ENCODE measurements at regions not wholly inside any gene's neighbourhood (a gene's known extent, or its start where the extent isn't known, plus 50 kb on each side); places are given as distances from the start of the nearest gene placed in this dataset.

DNA sequence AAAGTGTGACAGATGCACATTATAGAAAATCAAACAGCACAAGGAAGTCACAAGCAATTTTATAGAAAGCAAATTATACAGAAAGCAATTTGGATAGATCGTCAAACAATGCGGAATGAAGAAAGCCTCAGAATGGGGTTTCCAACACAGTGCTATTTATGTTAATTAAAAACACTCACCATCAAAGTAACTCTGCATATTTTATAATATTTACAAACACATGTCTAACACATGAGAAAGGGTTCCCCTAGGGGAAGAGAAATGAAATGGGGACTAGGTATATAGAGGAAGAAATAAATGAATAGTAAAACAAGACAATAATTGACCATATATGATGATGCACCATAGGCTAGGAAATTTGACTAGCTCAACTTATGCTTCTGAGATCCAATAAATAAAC, 171.2 kb upstream of the XYLT1 start:
- no peak for DNase-seq (ENCODE audit: low read depth)

DNA sequence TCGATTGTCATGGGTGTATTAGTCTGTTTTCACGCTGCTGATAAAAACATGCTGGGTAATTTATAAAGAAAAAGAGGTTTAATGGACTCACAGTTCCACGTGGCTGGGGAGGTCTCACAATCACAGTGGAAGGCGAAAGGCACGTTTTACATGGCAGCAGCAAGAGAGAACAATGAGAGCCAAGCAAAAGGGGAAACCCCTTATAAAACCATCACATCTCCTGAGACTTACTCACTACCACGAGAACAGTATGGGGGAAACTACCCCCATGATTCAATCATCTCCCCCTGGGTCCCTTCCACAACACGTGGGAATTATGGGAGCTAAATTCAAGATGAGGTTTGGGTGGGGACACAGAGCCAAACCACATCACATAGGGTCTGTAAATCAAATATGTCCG, 167.4 kb upstream of the XYLT1 start:
- no peak for DNase-seq (ENCODE audit: low read depth)

DNA sequence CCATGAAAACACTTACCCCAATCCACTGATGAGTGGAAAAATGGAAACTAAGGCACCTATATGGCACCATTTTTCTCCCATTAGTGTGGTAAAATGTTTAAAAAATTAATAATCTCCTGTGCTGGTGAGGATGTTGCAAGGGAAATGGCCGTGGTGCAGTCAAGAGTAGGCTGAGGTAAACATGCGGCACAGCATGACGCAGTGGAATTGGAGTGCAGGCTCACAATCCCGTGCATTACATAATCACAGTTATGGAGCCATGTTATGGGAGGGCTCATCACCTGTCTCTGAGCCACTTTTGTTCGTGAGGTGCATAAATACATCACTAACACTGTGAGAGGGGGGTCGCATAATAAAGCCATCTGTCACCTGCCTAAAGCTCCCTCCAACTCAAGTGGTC, 164.4 kb upstream of the XYLT1 start:
- no peak for DNase-seq (ENCODE audit: low read depth)

DNA sequence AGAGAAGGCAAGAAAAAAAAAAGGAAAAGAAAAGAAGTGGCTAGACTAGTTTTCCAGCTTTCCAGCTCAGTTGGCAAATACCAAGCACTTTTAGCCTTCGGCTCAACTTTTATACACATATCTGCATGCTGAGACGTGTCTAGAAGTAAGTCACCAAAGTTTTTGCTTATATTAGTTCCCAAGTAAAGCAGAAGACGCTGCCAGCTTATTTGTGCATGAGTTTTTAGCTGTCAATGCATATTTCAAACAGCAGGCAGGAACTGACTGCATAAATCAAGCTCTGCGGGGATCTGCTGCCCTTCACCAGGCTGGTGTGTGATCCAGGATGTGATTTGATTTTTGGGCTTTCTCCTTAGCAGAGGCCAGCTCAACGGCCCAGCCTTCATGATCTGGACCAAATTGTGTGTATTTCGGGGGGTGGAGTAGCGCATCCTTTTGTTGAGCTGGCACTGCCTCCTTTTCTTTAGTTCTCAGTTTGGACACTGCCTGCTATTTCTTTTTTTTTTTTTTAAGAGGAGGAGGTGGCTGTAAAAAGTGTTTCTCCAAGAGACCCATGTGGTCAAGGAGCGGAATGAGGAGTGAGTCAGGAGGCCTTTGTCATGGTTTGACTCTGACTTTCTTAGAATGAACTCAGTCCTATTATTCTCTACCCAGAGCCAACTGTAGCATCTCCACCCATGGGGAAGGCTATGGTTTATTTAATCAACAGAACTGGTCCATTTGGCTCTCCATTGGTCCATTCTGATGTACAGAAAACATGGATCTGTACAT, 162.6 kb upstream of the XYLT1 start:
- DNase-seq (ENCODE audit: low read depth) = no peak

DNA sequence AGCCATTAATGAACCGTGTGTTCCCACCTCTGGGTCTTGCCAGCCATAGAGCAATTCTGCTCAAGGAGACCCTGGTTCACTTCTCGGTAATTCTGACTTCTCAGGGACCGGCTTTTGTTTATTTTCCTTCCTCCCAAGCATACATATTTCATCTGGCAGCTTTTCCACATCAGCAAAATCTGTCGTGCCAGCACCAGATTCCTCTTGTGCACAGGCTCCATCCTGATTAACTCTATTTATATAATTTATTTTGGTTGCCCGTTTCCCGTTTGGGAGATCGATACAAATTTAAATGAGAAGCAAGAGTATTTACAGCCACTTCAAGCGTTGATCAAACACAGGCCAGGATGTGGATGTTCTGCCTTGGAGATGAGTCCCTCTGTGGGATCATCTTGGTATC, 161.9 kb upstream of the XYLT1 start:
- DNase-seq (ENCODE audit: low read depth) = no peak

DNA sequence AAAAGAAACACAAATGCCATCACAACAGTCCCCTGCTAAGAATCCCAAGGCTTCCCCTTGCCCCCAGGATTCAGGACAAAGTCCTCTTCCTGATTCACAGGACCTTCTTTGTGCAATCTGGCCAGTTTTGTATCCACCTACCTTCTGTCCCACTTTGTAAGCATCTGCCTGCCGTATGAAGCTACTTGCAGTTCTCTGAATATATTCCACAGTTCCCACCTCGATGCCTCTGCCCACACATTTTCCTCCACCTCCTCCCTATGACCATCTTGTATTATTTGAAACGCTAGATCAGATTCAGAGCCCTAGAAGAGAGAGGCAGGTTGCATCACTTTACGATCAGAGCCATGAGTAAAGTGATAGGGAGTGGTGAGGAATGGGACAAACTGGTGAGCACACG, 159.2 kb upstream of the XYLT1 start:
- no peak for DNase-seq (ENCODE audit: low read depth)

DNA sequence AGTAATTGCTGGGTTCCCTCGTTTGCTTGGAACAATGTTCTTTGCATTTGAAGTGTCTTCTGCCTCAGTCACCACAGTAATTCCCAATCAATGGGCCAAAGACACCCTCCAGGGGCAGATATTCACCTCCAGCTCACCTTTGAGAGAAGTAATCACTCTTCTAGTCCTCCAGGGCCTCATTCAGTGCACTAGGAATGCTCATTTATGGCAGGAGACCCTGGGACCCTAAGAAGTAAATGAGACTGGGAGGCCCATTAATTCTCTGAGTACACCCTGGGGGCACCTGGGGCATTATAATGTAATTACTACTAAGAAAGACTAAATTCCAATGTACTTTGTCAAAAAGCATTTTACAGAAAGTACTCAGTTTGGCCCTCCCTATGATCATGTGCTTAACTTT, 158.2 kb upstream of the XYLT1 start:
- DNase-seq (ENCODE audit: low read depth) = no peak

DNA sequence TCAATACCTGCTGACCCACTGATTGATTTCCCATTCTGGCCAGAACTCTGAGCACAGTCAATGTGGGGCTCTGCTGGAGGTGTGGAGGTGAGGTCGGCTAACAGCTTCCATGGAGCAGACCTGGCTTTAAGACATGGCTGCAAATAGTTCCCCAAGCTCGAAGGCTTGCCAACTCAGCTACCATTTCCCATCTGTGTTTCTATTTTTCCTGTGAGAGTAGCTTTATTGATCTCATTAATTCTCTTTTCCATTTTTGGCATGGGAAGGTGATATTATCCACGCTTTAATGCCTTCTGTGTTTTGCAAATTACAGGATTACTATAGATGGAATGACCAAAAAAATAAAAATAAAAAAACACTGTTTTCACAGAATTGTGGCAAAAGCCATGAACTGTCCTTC, 151.6 kb upstream of the XYLT1 start:
- no peak for DNase-seq (ENCODE audit: low read depth)

DNA sequence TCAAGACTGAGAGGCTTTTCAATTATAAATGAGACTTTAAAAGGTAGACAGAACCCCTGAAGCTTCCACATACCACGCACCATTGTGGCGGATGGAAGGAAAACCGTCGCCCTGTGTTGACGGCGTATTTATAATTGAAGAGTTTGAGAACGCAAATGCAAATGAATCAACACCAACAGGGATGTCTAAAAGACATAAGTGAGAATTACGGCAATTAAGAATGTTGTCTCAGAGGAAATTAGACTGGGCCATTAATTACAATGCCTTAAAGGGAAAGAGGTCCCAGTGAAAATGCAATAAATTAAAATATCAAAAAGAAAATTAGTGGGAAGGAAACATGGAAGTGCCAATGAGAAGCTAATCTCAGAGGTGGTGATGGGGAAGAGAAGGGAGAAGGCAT, 148.5 kb upstream of the XYLT1 start:
- no peak for DNase-seq (ENCODE audit: low read depth)

DNA sequence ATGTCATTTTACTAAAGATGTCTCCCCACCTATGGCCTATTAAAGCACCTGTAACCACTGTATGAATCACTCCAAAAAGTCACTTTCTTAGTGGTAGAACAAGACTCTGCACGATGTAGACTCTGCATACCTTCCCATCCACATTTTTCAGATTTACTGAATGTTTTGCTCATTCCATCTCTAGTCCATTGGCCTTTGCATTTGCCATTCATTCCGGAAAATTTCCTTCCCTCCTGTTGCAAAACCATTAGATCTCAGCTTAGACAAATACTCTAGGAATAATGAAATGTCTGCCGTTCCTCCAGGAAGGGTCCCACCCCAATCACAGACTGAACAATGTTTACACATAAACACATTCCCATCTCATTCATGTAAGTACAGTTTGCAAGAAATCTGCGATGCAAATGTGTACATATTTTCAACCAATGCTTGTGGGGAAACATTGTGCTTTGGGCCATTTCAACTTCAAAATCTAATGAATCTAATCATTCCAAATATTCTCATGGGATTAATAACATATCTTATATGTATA, 146.3 kb upstream of the XYLT1 start:
- DNase-seq (ENCODE audit: low read depth) = no peak

DNA sequence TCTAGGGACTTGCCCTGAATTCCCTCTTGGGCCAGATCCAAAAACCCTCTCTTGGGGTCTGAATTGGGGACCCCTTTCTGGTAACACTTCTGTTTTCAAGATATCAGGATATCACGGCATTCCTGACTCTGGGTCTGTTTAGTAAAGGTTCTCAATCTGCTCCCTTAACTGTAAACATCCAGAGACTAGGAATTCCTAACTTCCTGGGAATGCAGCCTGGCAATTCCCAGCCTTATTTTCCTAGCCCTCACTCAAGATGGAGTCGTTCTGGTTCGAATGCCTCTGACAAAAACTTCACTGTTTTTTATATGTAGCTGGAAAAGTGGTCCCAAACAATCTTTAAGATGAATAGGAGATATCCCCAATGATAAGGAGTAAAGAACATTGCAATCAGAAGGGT, 141.6 kb upstream of the XYLT1 start:
- no peak for DNase-seq (ENCODE audit: low read depth)

DNA sequence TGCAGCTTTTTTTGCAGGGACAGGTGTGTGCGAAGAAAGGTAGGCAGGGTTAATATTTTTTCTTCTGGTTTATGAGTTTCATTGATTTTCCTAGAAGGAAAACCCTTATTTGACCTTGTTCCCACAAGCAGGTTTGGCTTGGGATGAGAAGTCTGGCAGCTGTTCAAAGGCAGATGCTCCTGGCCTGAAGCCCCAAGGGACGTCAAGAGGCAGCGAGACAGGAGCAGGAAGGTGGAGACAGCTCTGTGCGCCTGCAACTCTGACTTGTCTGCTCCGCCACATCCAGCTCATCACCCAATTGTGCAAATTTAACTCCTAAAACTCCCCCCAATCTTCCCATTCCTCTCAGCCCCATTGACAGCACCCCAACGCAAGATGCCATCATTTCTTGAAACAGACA, 136.8 kb upstream of the XYLT1 start:
- DNase-seq (ENCODE audit: low read depth) = no peak

DNA sequence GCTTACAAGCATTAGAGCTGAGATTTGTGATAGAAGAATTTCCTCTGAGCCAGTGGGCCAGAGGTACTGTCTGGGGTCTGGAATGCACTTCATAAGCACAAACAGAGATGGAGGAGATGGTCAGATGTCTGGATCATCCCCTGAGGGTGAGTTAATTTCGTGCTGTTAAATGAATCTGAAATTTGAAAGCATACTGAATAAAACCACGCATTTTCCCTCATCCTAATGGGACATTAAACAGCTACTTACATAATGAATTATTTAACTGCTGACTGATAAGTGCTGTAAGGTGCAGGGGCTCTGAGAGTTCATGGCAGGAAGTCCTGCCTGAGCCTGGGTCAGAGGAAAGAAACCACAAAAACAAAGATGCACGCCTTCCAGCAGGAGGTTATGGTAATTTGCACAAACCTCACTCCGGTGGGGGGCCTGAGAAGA, 136.3 kb upstream of the XYLT1 start:
- DNase-seq (ENCODE audit: low read depth) = no peak

DNA sequence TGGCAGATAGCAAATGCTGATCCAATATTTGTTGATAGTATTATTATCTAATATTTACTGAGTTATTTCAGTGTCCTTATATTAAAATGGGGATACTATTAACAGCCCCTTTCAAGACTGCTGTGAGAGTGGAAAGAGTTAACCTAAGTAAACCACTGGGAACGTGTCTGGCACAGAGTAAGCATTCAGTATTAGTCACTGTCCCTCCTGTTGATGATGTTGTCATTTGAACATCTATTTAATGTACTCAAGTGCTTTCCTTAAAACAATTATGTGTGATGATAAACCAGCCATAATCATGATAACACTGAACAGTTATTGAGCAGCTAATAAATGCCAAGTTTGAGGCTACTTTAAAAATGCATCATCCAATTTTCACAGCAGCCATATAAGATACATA, 135.7 kb upstream of the XYLT1 start:
- DNase-seq (ENCODE audit: low read depth) = no peak

DNA sequence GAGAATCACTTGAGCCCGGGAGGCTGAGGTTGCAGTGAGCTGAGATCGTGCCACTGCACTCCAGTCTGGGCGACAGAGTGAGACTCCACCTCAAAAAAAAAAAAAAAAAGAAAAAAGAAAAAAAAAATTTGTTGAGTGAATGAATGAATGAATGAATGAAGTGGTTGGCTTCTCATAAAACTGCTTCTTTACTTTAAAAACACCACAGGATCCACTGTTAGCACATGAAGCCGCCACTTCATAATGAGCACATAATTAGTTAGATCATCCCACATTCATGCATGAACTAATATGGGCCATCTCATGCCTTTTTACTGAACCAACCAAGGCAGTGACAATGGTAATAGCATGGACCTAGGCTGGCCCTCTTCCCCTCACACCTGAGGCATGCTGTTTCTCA, 135.0 kb upstream of the XYLT1 start:
- no peak for DNase-seq (ENCODE audit: low read depth)

DNA sequence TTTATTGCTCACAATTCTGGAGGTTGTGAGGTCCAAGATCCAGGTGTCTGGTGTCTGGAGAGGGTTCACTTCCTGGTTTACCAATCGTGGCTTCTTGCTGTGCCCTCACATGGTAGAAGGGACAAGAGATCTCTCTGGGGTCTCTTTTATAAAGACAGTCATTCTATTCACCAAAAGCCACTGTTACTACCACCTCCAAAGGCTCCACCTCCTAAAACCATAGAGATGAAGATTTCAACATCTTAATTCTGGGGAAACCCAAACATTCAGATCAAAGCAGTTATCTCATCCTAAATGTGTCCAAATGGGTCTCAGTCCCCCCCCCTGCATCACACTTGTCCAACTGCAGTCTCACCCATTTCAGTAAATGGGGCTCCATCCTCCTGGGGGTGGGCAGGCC, 132.9 kb upstream of the XYLT1 start:
- no peak for DNase-seq (ENCODE audit: low read depth)

DNA sequence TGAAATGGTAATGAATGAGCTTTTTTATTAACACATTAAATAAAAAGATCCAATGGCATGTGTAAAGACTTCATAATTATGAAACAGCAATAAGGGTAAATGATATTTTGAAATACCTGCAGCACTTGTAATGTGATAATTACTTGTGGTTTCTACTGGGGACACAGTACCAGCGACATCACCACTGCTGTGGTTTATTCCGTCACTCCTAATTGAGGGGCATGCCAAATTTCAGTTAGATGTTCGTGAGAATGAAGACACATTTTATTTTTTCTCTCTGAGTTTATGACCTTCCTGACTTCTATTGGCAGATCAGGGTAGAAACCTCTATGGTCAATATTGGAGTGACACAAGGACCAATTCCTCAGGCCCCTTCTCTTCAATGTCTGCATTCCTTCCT, 131.9 kb upstream of the XYLT1 start:
- no peak for DNase-seq (ENCODE audit: low read depth)

DNA sequence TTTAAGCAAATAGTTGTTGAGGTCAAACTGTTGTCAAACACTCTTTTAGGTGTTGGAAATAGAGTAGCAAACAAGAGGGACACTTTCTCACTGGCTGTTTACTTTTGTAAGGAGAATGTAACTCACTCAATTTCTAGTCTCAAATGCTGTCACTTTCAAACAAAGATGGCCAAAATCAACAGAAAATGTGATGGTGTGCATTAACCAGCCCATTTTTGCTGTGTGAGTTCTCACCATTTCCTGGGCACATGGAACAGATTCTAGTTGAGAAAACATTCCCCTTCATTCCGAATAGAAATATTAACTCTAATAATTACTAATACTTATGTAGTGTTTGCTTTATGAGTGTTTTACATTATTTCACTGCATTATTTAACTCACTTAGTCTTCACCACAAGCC, 128.2 kb upstream of the XYLT1 start:
- no peak for DNase-seq (ENCODE audit: low read depth)

DNA sequence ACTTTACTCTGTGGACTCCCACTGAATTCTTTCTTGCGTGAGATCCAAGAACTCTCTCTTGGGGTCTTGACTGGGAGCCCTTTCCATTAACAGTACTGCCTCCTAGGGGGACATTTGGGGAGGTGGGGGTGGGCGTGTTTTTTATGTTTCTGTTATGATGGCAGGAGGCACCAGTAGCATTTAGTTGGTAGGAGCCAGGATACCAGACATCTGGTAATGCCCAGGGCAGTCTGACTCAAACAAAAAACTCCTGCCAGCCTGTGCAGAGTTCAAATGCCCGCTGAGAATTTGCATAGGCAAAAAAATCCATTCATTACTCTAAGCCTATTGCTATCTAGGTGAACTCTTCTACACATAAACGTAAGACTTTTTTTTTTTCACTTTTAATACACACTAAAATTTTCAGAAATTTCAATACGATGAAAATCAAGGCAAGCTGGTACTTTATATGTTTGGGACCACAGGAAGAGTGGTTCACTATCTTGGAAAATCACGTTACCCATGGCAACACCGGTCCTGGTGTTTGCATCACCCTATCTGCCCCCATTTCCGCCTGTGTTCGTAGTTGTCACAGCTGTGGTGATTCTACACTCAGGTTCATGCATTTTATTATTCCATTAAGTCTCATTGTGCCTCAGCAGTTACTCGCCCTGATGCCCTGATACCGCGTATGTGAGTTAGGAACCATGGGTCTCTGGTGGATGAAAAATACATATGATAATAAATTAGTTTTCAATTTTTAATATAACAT, 121.1 kb upstream of the XYLT1 start:
- DNase-seq (ENCODE audit: low read depth) = no peak

DNA sequence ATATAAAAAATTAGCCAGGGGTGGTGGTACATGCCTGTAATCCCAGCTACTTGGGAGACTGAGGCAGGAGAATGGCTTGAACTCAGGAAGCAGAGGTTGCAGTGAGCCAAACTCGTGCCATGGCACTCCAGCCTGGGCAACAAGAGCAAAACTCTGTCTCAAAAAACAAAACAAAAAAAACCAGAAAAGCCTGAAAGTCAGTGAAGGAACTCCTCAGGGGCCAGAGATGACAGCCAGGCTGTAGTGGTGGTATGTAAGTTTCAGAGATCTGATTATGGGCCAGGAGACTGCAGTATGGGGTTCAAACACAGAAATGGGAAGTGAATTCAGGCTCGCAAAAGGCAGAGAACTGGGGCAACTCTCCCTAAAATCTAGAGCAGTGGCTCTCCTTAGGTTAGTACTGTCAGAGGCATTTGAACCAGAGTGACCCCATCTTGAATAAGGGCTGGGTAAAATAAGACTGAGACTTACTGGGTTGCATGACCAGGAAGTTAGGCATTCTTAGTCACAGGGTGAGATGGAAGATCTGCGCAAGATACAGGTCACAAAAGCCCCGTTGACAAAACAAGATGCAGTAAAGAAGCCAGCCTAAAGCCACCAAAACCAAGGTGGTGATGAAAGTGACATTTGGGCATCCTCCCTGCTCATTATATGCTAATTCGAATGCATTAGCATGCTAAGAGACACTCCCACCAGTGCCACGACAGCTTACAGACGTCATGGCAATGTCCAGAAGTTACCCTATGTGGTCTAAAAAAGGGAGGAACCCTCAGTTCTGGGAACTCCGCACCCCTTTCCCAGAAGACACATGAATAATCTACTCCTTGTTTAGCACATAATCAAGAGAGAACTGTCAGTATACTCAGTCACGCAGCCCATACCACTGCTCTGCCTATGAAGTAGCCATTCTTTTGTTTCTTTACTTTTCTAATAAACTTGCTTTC, 120.2 kb upstream of the XYLT1 start:
- peak; percentile 45 for DNase-seq (ENCODE audit: low read depth)

DNA sequence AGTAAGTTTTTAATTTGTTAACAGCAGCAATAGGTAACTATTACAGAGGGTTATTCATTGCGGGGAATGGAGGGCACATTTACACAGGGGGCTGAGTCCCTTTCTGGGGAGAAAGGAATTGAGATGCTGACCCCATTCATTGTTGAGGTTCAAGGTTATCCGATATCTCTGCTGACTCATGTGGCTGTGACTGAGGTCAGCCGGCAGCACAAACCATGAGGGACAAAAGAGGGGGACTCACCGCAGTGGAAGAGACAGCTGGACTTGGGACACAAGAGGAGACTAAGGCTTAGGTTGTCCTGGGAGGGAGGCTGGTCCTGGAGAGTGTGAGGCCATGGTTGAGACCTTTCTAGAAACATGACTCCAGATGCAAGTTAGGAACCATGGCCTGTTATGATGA, 119.1 kb upstream of the XYLT1 start:
- DNase-seq (ENCODE audit: low read depth) = no peak

DNA sequence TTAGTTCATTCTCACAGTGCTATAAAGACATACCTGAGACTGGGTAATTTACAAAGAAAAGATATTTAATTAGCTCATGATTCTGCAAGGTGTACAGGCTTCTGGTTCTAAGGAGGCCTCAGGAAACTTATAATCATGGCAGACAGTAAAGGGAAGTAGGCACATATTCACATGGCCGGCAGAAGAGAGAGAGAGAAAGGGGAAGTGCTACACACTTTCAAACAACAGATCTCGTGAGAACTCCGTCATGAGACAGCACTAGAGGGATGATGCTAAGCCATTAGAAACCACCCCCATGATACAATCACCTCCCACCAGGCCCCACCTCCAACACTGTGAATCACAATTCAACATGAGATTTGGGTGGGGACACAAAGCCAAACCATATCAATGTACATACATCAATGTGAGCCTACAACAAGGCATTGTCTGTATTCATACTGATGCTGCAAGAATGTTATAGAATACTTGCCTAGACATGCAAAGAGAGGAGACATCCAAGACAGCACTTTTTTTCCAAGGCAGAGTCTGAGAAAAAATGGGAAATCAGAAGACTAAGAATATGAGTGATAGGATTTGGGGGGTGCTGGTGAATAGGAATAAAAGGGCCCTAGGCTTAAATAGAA, 114.8 kb upstream of the XYLT1 start:
- DNase-seq (ENCODE audit: low read depth) = no peak

Data from ELR (cell line).